BE2C (cell line): ENCODE measurements at regions not wholly inside any gene's neighbourhood (a gene's known extent, or its start where the extent isn't known, plus 50 kb on each side); places are given as distances from the start of the nearest gene placed in this dataset.

Experiments
- DNase-seq: peaks from one replicate; pipeline ENCODE4 v3.0.0-alpha.2; 2020
- H3K27me3 ChIP-seq: fragments of 250-450 bp; sonication (Bioruptor Pico); 2 replicates; pipeline ENCODE4 v1.5.1; 2020; ENCODE audit warnings: mild to moderate bottlenecking
- H3K36me3 ChIP-seq: fragments of 250-450 bp; sonication (Bioruptor Pico); 2 replicates; pipeline ENCODE4 v1.5.1; 2020; ENCODE audit warnings: mild to moderate bottlenecking
- H3K4me1 ChIP-seq: fragments of 250-450 bp; sonication (Bioruptor Pico); 2 replicates; pipeline ENCODE4 v1.5.1; 2020
- H3K4me3 ChIP-seq: 2 replicates; pipeline ENCODE4 v1.5.1; 2011; ENCODE audit warnings: low read depth, low read length
- H3K9me3 ChIP-seq: fragments of 250-450 bp; sonication (Bioruptor Pico); 2 replicates; pipeline ENCODE4 v1.5.1; 2020
- TF ChIP-seq, protein P1 (sequence below): IDR thresholded peaks from 2 replicates; pipeline ENCODE4 v1.5.1; 2012; ENCODE audit warnings: mild to moderate bottlenecking, low read depth, low read length

- Histone ChIP-seq H3K27me3 (peaks cover 34% of the 10 kb centered on the region), H3K9me3 (no peaks in the 10 kb centered on the region; the same call in 1 of the 2 replicates), H3K36me3 (no peaks in the 10 kb centered on the region), H3K4me1 (peaks cover 7% of the 10 kb centered on the region; the same call in 1 of the 2 replicates), H3K4me3 (no peak overlapping the region)
- no peak for DNase-seq
- TF ChIP-seq, protein P1, sequence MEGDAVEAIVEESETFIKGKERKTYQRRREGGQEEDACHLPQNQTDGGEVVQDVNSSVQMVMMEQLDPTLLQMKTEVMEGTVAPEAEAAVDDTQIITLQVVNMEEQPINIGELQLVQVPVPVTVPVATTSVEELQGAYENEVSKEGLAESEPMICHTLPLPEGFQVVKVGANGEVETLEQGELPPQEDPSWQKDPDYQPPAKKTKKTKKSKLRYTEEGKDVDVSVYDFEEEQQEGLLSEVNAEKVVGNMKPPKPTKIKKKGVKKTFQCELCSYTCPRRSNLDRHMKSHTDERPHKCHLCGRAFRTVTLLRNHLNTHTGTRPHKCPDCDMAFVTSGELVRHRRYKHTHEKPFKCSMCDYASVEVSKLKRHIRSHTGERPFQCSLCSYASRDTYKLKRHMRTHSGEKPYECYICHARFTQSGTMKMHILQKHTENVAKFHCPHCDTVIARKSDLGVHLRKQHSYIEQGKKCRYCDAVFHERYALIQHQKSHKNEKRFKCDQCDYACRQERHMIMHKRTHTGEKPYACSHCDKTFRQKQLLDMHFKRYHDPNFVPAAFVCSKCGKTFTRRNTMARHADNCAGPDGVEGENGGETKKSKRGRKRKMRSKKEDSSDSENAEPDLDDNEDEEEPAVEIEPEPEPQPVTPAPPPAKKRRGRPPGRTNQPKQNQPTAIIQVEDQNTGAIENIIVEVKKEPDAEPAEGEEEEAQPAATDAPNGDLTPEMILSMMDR = no peak
Observed at GRCh38 chr7:24051651-24052050, 232.3 kb upstream of the NPY start.

- H3K27me3 ChIP-seq = peaks cover 38% of the 10 kb centered on the region
- H3K4me1 ChIP-seq = peaks cover 7% of the 10 kb centered on the region; the same call in 1 of the 2 replicates
- no peaks in the 10 kb centered on the region; the same call in 1 of the 2 replicates for H3K9me3 ChIP-seq
- H3K36me3 ChIP-seq = no peaks in the 10 kb centered on the region
- H3K4me3 ChIP-seq = no peak overlapping the region
- peak; percentile 20 for DNase-seq
- TF ChIP-seq, protein P1 = no peak
Observed at GRCh38 chr7:24052572-24053260, 231.3 kb upstream of the NPY start.

- no peak for DNase-seq
- peaks cover 38% of the 10 kb centered on the region for H3K27me3 ChIP-seq
- no peaks in the 10 kb centered on the region; the same call in 1 of the 2 replicates for H3K9me3 ChIP-seq
- peaks cover 7% of the 10 kb centered on the region; the same call in 1 of the 2 replicates for H3K4me1 ChIP-seq
- H3K36me3 ChIP-seq = no peaks in the 10 kb centered on the region
- no peak overlapping the region for H3K4me3 ChIP-seq
- TF ChIP-seq, protein P1 = no peak
Observed at GRCh38 chr7:24054236-24054635, 229.8 kb upstream of the NPY start.

- peaks cover 38% of the 10 kb centered on the region for H3K27me3 ChIP-seq
- TF ChIP-seq, protein P1 = 0 out of 2 replicates have a peak, but pooled peaks have one; percentile 21
- no peaks in the 10 kb centered on the region; the same call in 1 of the 2 replicates for H3K9me3 ChIP-seq
Observed at GRCh38 chr7:24057243-24057642, 226.7 kb upstream of the NPY start.

DNA sequence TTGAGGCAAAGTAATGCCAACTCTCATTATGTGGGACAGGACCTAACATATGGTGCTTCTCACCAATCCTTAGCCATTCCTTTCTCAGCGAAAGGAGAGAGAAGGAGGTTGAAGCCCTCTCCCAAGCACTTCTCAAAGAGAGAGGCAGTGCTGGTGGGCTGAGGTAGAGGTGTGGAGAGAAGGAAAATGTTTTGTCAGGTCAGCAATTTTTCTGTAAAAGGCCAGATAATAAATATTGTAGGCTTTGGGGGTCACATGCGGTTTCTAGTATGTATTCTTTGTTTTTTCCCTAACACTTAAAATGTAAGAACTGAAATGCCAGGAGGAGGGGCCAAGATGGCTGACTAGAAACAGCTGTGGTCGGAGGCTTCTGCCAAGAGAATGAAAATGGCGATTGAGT, 225.0 kb upstream of the NPY start:
- H3K4me3 ChIP-seq = no peak overlapping the region
- TF ChIP-seq, protein P1 = no peak
- no peaks in the 10 kb centered on the region for H3K4me1 ChIP-seq
- no peaks in the 10 kb centered on the region; the same call in 1 of the 2 replicates for H3K9me3 ChIP-seq
- no peaks in the 10 kb centered on the region for H3K36me3 ChIP-seq
- H3K27me3 ChIP-seq = peaks cover 30% of the 10 kb centered on the region
- DNase-seq = no peak

More at GRCh38 chr7:24057243-24057642, 226.7 kb upstream of the NPY start:
- H3K4me3 ChIP-seq = no peak overlapping the region
- H3K4me1 ChIP-seq = peaks cover 4% of the 10 kb centered on the region; the same call in 1 of the 2 replicates
- H3K36me3 ChIP-seq = no peaks in the 10 kb centered on the region
- DNase-seq = no peak

DNA sequence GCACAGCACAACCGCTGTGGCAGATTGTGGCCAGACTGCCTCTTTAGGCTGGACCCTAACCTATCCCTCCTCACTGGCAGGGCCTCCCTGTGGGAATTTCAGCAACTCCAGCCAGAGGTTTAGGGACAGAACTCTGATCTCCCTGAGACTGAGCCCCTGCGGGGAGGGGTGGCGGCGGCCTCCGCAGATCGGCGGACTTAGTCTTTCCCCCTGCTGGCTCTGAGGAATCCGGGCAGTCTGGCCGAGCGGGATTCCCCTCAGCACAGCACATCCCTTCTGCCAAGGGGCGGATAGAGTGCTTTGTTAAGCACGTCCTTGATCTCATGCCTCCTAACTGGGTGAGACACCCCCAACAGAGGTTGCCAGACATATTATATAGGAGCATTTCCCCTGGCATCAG, 224.2 kb upstream of the NPY start:
- TF ChIP-seq, protein P1 = no peak
- DNase-seq = no peak
- Histone ChIP-seq H3K4me1 (no peaks in the 10 kb centered on the region), H3K36me3 (no peaks in the 10 kb centered on the region), H3K9me3 (no peaks in the 10 kb centered on the region; the same call in 1 of the 2 replicates), H3K4me3 (no peak overlapping the region), H3K27me3 (peaks cover 22% of the 10 kb centered on the region)
